ENCODE measurements at regions not wholly inside any gene's neighbourhood (a gene's known extent, or its start where the extent isn't known, plus 50 kb on each side); places are given as distances from the start of the nearest gene placed in this dataset.

DNA sequence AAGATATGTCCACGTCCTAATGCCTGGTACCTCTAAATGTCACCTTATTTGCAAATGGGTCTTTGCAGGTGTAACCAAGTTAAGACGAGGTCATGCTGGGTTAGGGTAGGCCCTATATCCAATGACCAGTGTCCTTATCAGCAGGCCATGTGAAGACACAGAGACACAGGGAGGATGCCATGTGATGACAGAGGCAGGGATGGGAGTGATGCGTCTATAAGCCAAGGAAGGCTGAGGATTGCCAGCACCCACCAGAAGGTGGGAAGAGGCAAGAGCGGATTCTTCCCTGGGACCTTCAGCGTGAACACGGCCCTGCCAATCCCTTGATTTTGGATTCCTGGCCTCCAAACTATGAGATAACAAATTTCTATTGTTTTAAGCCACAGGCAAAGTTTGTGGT is 123.4 kb upstream of the CXCL14 start:
- no peak for DNase-seq (ENCODE audit: low spot score in 2 of 2)
- Histone ChIP-seq H3K4me3 (no peak overlapping the region), H3K36me3 (no peaks in the 10 kb centered on the region), H3K27me3 (no peaks in the 10 kb centered on the region), H3K4me1 (no peaks in the 10 kb centered on the region), H3K27ac (no peak overlapping the region), H3K9me3 (no peaks in the 10 kb centered on the region)
- TF ChIP-seq EP300 (IDR thresholded peaks at IDR 0.05), result no peak
- TF ChIP-seq POLR2A (IDR thresholded peaks at IDR 0.05), result no peak
- TF ChIP-seq, protein P1, sequence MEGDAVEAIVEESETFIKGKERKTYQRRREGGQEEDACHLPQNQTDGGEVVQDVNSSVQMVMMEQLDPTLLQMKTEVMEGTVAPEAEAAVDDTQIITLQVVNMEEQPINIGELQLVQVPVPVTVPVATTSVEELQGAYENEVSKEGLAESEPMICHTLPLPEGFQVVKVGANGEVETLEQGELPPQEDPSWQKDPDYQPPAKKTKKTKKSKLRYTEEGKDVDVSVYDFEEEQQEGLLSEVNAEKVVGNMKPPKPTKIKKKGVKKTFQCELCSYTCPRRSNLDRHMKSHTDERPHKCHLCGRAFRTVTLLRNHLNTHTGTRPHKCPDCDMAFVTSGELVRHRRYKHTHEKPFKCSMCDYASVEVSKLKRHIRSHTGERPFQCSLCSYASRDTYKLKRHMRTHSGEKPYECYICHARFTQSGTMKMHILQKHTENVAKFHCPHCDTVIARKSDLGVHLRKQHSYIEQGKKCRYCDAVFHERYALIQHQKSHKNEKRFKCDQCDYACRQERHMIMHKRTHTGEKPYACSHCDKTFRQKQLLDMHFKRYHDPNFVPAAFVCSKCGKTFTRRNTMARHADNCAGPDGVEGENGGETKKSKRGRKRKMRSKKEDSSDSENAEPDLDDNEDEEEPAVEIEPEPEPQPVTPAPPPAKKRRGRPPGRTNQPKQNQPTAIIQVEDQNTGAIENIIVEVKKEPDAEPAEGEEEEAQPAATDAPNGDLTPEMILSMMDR (IDR thresholded peaks at IDR 0.05), result no peak
- 93 to 97% methylated on average over 6 of the region's 6 CpGs for WGBS, 2 donors

DNA sequence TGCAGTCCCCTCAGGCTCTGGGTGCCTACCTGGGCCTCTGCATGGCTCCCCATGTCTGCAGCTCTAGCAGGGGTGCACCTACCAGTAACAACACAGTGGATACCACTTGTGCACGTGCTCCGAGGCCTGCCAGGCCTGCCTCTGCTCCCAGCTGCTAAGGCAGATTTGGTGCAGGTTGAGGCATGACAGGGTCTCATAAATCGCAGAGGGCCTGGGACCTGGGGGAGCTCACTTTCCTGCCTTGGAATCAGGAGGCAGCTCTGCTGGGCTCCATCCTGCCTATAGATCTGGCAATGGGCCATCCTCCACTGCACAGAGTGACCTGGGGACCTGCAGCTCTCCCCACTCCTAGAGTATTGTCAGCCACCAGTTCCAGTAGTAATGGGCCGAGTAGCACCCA is 121.9 kb upstream of the CXCL14 start:
- H3K27ac ChIP-seq, result no peak overlapping the region
- no peak for DNase-seq (ENCODE audit: low spot score in 2 of 2)
- TF ChIP-seq EP300 (IDR thresholded peaks at IDR 0.05) (no peak), POLR2A (IDR thresholded peaks at IDR 0.05) (no peak)
- TF ChIP-seq, protein P1 (IDR thresholded peaks at IDR 0.05), result no peak
- H3K36me3 ChIP-seq, result no peaks in the 10 kb centered on the region
- no peaks in the 10 kb centered on the region for H3K27me3 ChIP-seq
- peaks cover 0 to 5% (median 0%) of the 10 kb centered on the region in 4 donors for H3K4me1 ChIP-seq
- no peaks in the 10 kb centered on the region for H3K9me3 ChIP-seq
- H3K4me3 ChIP-seq, result no peak overlapping the region
- 92 to 100% methylated on average over 3 to 4 of the region's 4 CpGs for WGBS, 2 donors

DNA sequence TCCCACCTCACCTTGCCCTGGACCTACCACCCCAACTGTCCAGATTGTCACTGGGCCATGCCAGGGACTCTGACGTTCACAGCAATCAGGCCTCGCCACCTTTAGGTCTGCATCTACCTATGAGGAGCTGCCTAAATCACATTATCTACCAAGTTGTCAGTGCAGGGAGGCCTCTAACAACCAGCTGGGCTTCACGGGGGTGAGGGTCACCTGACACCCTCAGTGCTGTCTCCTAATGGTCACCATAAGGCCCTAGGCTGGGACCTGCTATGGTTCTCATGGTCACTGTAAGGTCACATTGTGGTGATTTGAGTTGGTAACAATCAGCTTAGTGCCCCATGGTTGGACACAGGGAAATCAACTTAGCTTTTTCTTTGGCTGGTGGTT is 119.2 kb upstream of the CXCL14 start:
- H3K4me3 ChIP-seq, result no peak overlapping the region
- no peaks in the 10 kb centered on the region for H3K36me3 ChIP-seq
- TF ChIP-seq POLR2A (IDR thresholded peaks at IDR 0.05), result no peak
- TF ChIP-seq EP300 (IDR thresholded peaks at IDR 0.05), result no peak
- TF ChIP-seq, protein P1 (IDR thresholded peaks at IDR 0.05), result no peak
- no peak for DNase-seq (ENCODE audit: low spot score in 2 of 2)
- no peaks in the 10 kb centered on the region for H3K27me3 ChIP-seq
- H3K9me3 ChIP-seq, result no peaks in the 10 kb centered on the region
- WGBS, 2 donors, result 56 to 77% methylated on average over 3 of the region's 3 CpGs
- H3K27ac ChIP-seq, result no peak overlapping the region
- H3K4me1 ChIP-seq, result peaks cover 0 to 25% (median 0%) of the 10 kb centered on the region in 4 donors

DNA sequence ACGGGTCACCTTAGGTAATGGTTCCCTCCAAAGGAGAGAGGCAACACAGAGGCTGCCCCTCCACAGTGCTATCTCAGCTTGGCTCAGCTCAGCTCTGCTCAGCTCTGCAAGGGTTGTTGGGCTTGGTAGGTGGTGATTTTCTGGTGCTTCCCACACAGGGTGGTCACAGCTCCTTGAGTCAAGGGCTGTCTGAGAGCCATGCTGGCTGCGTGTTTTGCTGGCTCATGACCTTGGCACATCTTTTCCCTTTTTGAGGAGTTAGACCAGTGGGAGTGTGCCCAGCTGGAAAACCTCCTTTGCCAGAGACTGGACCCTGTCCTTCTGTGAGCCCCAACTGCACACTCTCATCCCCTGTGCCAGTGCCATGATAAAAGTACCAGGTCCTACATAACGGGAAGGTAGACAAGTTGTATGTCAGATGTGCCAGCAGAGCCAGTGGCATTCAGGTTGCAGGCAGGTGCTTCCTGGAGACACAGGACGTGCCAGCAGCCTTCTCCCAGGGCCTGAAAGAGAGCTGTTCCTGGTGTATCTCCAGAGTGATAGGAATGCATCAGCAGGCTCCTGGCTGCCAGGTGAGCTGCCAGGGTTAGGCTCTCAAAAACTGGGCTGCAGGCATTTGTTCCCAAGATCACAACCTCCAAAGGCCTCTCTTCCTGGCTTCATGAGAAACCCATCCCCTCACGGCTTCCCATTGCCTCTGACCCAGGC is 118.6 kb upstream of the CXCL14 start:
- TF ChIP-seq EP300 (IDR thresholded peaks at IDR 0.05) (no peak), POLR2A (IDR thresholded peaks at IDR 0.05) (no peak)
- TF ChIP-seq, protein P1 (IDR thresholded peaks at IDR 0.05), result no peak
- DNase-seq (ENCODE audit: low spot score in 2 of 2), result no peak
- 88 to 92% methylated on average over 4 to 5 of the region's 5 CpGs for WGBS, 2 donors

DNA sequence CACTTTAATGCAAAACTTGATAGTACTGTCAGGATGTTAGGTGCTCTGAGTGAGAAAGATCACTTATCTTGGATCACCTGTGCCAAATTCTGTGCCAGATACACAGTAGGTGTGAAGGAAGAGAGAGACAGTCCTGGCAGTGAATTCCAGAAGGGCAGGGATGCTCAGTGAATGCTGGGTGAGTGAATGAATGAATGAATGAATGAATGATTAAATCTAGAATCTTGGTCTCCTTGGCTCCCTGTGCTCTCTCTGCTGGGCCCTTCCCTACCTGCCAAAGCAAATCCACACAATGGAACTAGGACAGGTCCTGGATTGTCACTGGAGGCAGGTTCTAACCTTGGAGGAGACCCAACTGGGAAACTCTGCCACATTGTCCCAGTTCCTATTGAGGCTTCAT is 117.5 kb upstream of the CXCL14 start:
- no peaks in the 10 kb centered on the region for H3K9me3 ChIP-seq
- no peaks in the 10 kb centered on the region for H3K27me3 ChIP-seq
- H3K36me3 ChIP-seq, result no peaks in the 10 kb centered on the region
- no peak overlapping the region for H3K4me3 ChIP-seq
- H3K4me1 ChIP-seq, result peaks cover 0 to 25% (median 0%) of the 10 kb centered on the region in 4 donors
- no peak for DNase-seq (ENCODE audit: low spot score in 2 of 2)
- TF ChIP-seq, protein P1 (IDR thresholded peaks at IDR 0.05), result no peak
- no peak for TF ChIP-seq EP300 (IDR thresholded peaks at IDR 0.05)
- TF ChIP-seq POLR2A (IDR thresholded peaks at IDR 0.05), result no peak
- no peak overlapping the region for H3K27ac ChIP-seq

More for the DNA sequence above, 118.6 kb upstream of the CXCL14 start:
- H3K9me3 ChIP-seq, result no peaks in the 10 kb centered on the region
- H3K27me3 ChIP-seq, result no peaks in the 10 kb centered on the region
- H3K4me1 ChIP-seq, result peaks cover 0 to 25% (median 0%) of the 10 kb centered on the region in 4 donors
- no peak overlapping the region for H3K4me3 ChIP-seq
- H3K27ac ChIP-seq, result no peak overlapping the region
- no peaks in the 10 kb centered on the region for H3K36me3 ChIP-seq
